Fibroblast of lung (primary cell): ENCODE measurements at regions not wholly inside any gene's neighbourhood (a gene's known extent, or its start where the extent isn't known, plus 50 kb on each side); places are given as distances from the start of the nearest gene placed in this dataset.

Experiments used
- DNase-seq, 2 donors: peaks; one replicate each; pipeline versions ENCODE4 v3.0.0 to v3.0.0-alpha.2; 2010; ENCODE audit warnings: low read depth in 2 of 2
- H2AFZ ChIP-seq: 2 replicates; pipeline ENCODE4 v1.5.1; 2012; ENCODE audit warnings: low read length, control low read depth, inconsistent platforms
- H3K27ac ChIP-seq: 2 replicates; pipeline ENCODE4 v1.5.1; 2011; ENCODE audit warnings: low read length, control low read depth; ENCODE audit not compliant: insufficient read depth
- H3K27me3 ChIP-seq: 2 replicates; pipeline ENCODE4 v1.5.1; 2011; ENCODE audit warnings: mild to moderate bottlenecking, low read length; ENCODE audit not compliant: control insufficient read depth, insufficient read depth
- H3K36me3 ChIP-seq: 2 replicates; pipeline ENCODE4 v1.5.1; 2011; ENCODE audit warnings: low read length; ENCODE audit not compliant: control insufficient read depth, insufficient read depth
- H3K4me1 ChIP-seq: 2 replicates; pipeline ENCODE4 v1.5.1; 2011; ENCODE audit warnings: low read length; ENCODE audit not compliant: control insufficient read depth, insufficient read depth; ENCODE audit errors: extremely low read depth
- H3K4me2 ChIP-seq: 2 replicates; pipeline ENCODE4 v1.5.1; 2011; ENCODE audit warnings: low read length, control low read depth; ENCODE audit not compliant: insufficient read depth; ENCODE audit errors: extremely low read depth
- H3K4me3 ChIP-seq, 4 experiments: fragments of 200-600 bp in 1 of 4; sonication (generic) in 1 of 4; replicated peaks in 1 of 4; 2 replicates each; pipeline ENCODE4 v1.5.1; 2011 to 2016; ENCODE audit warnings: low read length in 4 of 4, low read depth in 3 of 4, mild to moderate bottlenecking in 3 of 4, control low read depth in 2 of 4, inconsistent platforms in 1 of 4, mixed read lengths in 1 of 4; ENCODE audit not compliant: insufficient read depth in 1 of 4; ENCODE audit errors: control extremely low read depth in 1 of 4
- H3K79me2 ChIP-seq: 2 replicates; pipeline ENCODE4 v1.5.1; 2012; ENCODE audit warnings: mild to moderate bottlenecking, low read length, inconsistent platforms; ENCODE audit not compliant: control insufficient read depth, insufficient read depth
- H3K9ac ChIP-seq: 2 replicates; pipeline ENCODE4 v1.5.1; 2011; ENCODE audit warnings: mild to moderate bottlenecking, low read length, control low read depth; ENCODE audit not compliant: insufficient read depth
- H3K9me3 ChIP-seq: 2 replicates; pipeline ENCODE4 v1.5.1; 2012; ENCODE audit warnings: low read depth, low read length; ENCODE audit not compliant: control insufficient read depth, insufficient read depth
- H4K20me1 ChIP-seq: 2 replicates; pipeline ENCODE4 v1.5.1; 2011; ENCODE audit warnings: low read length; ENCODE audit not compliant: control insufficient read depth, insufficient read depth; ENCODE audit errors: extremely low read depth
- EZH2 ChIP-seq: IDR thresholded peaks from 2 replicates; pipeline ENCODE4 v1.5.1; 2012; ENCODE audit warnings: low read length, control low read depth, mild to moderate bottlenecking; ENCODE audit errors: missing control alignments
- TF ChIP-seq, protein P1 (sequence below), 2 donors: IDR thresholded peaks in 1 of 2; conservative IDR thresholded peaks in 1 of 2; 1 replicate in 1 of 2; 2 replicates in 1 of 2; pipeline ENCODE4 v1.5.1; 2011 to 2012; ENCODE audit warnings: low read length in 2 of 2, control low read depth in 1 of 2, inconsistent platforms in 1 of 2, low read depth in 1 of 2, mild to moderate bottlenecking in 1 of 2

DNA sequence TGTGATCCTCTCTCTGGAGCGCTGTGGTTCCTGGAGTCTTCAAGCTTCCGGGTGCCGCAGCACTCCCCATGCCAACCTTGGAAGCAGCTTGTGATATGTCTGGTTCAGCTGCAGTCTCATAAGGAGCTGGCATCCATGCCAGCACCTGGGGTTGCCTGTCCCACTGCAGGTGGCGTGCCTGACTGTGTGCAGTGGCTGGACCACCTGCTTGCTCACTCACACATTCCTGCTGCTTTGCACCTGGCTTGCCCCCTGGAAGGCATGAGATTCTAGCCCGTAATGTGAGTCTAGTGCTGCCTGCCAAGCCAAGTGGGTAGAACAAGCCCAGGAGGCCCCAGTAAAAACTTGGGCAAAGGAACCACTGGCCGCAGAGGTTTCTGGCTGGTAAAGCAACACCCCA, 687.2 kb upstream of the AADAT start:
- no peak overlapping the region for H2AFZ ChIP-seq
- no peak for DNase-seq
- H4K20me1 ChIP-seq = no peaks in the 10 kb centered on the region
- no peaks in the 10 kb centered on the region for H3K27me3 ChIP-seq
- no peaks in the 10 kb centered on the region for H3K4me1 ChIP-seq
- no peaks in the 10 kb centered on the region for H3K36me3 ChIP-seq
- no peak overlapping the region for H3K9ac ChIP-seq
- TF ChIP-seq EZH2 = no peak
- TF ChIP-seq, protein P1, sequence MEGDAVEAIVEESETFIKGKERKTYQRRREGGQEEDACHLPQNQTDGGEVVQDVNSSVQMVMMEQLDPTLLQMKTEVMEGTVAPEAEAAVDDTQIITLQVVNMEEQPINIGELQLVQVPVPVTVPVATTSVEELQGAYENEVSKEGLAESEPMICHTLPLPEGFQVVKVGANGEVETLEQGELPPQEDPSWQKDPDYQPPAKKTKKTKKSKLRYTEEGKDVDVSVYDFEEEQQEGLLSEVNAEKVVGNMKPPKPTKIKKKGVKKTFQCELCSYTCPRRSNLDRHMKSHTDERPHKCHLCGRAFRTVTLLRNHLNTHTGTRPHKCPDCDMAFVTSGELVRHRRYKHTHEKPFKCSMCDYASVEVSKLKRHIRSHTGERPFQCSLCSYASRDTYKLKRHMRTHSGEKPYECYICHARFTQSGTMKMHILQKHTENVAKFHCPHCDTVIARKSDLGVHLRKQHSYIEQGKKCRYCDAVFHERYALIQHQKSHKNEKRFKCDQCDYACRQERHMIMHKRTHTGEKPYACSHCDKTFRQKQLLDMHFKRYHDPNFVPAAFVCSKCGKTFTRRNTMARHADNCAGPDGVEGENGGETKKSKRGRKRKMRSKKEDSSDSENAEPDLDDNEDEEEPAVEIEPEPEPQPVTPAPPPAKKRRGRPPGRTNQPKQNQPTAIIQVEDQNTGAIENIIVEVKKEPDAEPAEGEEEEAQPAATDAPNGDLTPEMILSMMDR (conservative IDR thresholded peaks at IDR 0.05 in 1 of 2, IDR thresholded peaks at IDR 0.05 in 1 of 2; ENCODE audit: low read depth in 1 of 2, low read length in 2 of 2) = no peak
- no peak overlapping the region for H3K4me3 ChIP-seq
- H3K9me3 ChIP-seq = no peaks in the 10 kb centered on the region
- H3K4me2 ChIP-seq = no peak overlapping the region
- no peak overlapping the region for H3K27ac ChIP-seq
- H3K79me2 ChIP-seq = no peaks in the 10 kb centered on the region

DNA sequence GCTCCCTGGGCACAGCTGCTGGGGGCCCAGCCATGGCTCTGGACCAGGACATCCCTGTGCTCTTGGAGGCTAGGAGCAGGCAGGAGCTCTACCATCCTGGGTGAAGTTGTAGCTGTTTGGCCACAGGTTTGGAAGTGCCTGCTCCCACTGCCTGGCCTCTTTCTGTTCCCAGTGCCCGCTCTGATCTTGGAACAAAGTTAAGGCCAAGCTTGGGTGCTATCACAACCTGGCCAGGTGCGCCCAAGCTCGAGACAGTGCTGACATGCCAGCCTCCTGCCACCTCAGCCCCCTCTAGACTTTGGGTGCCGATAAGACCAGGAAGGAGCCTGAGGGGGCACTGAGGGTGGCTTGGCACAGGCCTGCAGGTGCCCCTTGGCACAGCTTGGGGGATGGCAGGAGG, 686.1 kb upstream of the AADAT start:
- no peak for DNase-seq
- Histone ChIP-seq H3K27ac (no peak overlapping the region), H3K4me1 (no peaks in the 10 kb centered on the region), H3K4me2 (no peak overlapping the region), H3K79me2 (no peaks in the 10 kb centered on the region), H2AFZ (no peak overlapping the region), H4K20me1 (no peaks in the 10 kb centered on the region), H3K4me3 (no peak overlapping the region), H3K27me3 (no peaks in the 10 kb centered on the region), H3K9ac (no peak overlapping the region), H3K9me3 (no peaks in the 10 kb centered on the region), H3K36me3 (no peaks in the 10 kb centered on the region)
- TF ChIP-seq, protein P1 (conservative IDR thresholded peaks at IDR 0.05 in 1 of 2, IDR thresholded peaks at IDR 0.05 in 1 of 2; ENCODE audit: low read depth in 1 of 2, low read length in 2 of 2) = no peak
- TF ChIP-seq EZH2 = no peak

DNA sequence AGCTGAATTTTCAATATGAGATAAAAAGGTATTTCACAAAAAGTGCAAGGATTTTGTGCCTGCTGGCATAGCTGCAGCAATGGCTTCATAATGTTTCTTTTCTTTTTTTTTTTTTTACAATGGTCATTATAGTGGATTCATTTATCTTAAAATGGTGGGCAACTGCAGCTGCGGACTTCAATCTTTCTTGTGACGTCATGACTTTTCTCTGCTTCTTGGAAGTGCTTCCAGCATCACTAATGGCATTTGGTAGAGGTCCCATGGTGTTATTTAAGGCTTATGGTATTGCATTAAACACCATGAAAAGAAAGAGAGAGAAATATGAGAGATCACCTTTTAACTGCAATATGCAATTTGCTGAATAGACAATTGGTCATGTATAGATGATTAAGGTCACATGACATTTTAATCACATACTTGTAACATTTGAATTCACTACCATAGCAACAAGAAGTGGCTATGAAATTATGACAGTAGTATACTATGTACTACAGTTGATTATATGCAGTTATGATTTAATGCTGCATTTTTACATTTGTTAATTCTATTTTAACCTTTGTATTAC, 684.0 kb upstream of the AADAT start:
- Histone ChIP-seq H3K9ac (no peak overlapping the region), H3K4me3 (no peak overlapping the region), H3K4me1 (no peaks in the 10 kb centered on the region), H4K20me1 (no peaks in the 10 kb centered on the region), H3K27ac (no peak overlapping the region), H3K79me2 (no peaks in the 10 kb centered on the region), H3K36me3 (no peaks in the 10 kb centered on the region), H3K27me3 (no peaks in the 10 kb centered on the region), H3K9me3 (no peaks in the 10 kb centered on the region), H3K4me2 (no peak overlapping the region), H2AFZ (no peak overlapping the region)
- DNase-seq = no peak
- no peak for TF ChIP-seq EZH2
- TF ChIP-seq, protein P1 (conservative IDR thresholded peaks at IDR 0.05 in 1 of 2, IDR thresholded peaks at IDR 0.05 in 1 of 2; ENCODE audit: low read depth in 1 of 2, low read length in 2 of 2) = no peak
